IMR-90 (cell line): ENCODE measurements at regions not wholly inside any gene's neighbourhood (a gene's known extent, or its start where the extent isn't known, plus 50 kb on each side); places are given as distances from the start of the nearest gene placed in this dataset.

ENCODE experiments used
- POLR2A ChIP-seq: IDR thresholded peaks from 2 replicates; pipeline ENCODE4 v1.6.1; 2012; ENCODE audit warnings: mild to moderate bottlenecking, low read depth, low read length
- TF ChIP-seq, protein P1 (sequence below): conservative IDR thresholded peaks from 2 replicates; pipeline ENCODE4 v1.5.1; 2012; ENCODE audit warnings: mild to moderate bottlenecking, low read depth, low read length, improper control_type of control experiment

DNA sequence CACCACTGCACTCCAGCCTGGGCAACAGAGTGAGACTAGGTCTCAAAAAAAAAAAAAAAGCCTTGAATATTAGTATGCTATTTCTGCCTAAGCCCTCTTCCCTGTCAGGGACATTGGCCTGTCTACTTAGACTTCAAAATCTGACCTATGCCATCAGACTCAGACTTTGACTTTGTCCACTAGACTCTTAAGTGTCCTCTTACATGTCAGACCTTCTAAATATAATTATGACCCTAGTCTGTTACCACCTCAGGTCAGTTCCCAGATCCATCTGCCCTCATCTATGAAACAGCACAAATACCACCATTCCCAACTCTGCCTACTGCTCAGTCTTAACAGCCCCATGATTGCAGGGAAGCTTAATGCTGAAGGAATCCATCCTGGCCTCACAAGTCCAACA lies 244.6 kb downstream of the ZEB2 start:
- no peak for TF ChIP-seq POLR2A
- TF ChIP-seq, protein P1, sequence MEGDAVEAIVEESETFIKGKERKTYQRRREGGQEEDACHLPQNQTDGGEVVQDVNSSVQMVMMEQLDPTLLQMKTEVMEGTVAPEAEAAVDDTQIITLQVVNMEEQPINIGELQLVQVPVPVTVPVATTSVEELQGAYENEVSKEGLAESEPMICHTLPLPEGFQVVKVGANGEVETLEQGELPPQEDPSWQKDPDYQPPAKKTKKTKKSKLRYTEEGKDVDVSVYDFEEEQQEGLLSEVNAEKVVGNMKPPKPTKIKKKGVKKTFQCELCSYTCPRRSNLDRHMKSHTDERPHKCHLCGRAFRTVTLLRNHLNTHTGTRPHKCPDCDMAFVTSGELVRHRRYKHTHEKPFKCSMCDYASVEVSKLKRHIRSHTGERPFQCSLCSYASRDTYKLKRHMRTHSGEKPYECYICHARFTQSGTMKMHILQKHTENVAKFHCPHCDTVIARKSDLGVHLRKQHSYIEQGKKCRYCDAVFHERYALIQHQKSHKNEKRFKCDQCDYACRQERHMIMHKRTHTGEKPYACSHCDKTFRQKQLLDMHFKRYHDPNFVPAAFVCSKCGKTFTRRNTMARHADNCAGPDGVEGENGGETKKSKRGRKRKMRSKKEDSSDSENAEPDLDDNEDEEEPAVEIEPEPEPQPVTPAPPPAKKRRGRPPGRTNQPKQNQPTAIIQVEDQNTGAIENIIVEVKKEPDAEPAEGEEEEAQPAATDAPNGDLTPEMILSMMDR, result no peak
